ENCODE measurements at regions not wholly inside any gene's neighbourhood (a gene's known extent, or its start where the extent isn't known, plus 50 kb on each side); places are given as distances from the start of the nearest gene placed in this dataset.
"Not testable (repeated sequence)": the region's sequence is repeated elsewhere in the genome, so short reads cannot be mapped to it uniquely, and the experiment has no call there.

GRCh38 chrX:454514-454913 lies 67.8 kb upstream of the PPP2R3B start:
- TF ChIP-seq CTCF (IDR thresholded peaks at IDR 0.05; ENCODE audit: insufficient read depth, low read depth, low read length); EZH2 (IDR thresholded peaks at IDR 0.05; ENCODE audit: insufficient read depth, low read length): not testable (repeated sequence)

Data from astrocyte (in vitro differentiated cells and primary cell).